B cell (primary cell): ENCODE measurements at regions not wholly inside any gene's neighbourhood (a gene's known extent, or its start where the extent isn't known, plus 50 kb on each side); places are given as distances from the start of the nearest gene placed in this dataset.

Experiments
- ATAC-seq: fragments of 200-7000 bp; cut with Tn5 transposase; one replicate; pipeline ENCODE4 v1.10.0; 2021; ENCODE audit warnings: low read depth, mild to moderate bottlenecking, moderate number of reproducible peaks, moderate library complexity
- CTCF ChIA-PET: fragments of 350-600 bp; sonication (Branson Sonifier 250); formaldehyde crosslinking; loops from one replicate; lab custom pipeline; 2021; ENCODE audit warnings: antibody characterized with exemption, inconsistent platforms; lab: Charles Lee
- POLR2A ChIA-PET: fragments of 350-600 bp; sonication (Branson Sonifier 250); formaldehyde crosslinking; loops from one replicate; lab custom pipeline; 2021; ENCODE audit warnings: antibody characterized with exemption; lab: Charles Lee
- DNase-seq: peaks from one replicate; pipeline ENCODE4 v3.0.0; 2013
- H2AFZ ChIP-seq: 2 replicates; pipeline ENCODE4 v1.6.1; 2012; ENCODE audit warnings: mild to moderate bottlenecking, low read depth, low read length; ENCODE audit not compliant: insufficient read depth, poor library complexity, severe bottlenecking
- H3K27ac ChIP-seq, 2 donors: 1 replicate in 1 of 2; 2 replicates in 1 of 2; pipeline ENCODE4 v1.5.1; 2012 to 2013; ENCODE audit warnings: low read length in 2 of 2, mild to moderate bottlenecking in 2 of 2, moderate library complexity in 1 of 2
- H3K27me3 ChIP-seq, 4 experiments: fragments of 200-600 bp in 1 of 4; sonication (generic) in 1 of 4; replicated peaks in 1 of 4; 1 replicate in 2 of 4; 2 replicates in 2 of 4; pipeline versions ENCODE4 v1.6.1 to v1.7.0; 2013 to 2016; ENCODE audit warnings: low read length in 3 of 4, mild to moderate bottlenecking in 2 of 4, mixed read lengths in 1 of 4, moderate library complexity in 1 of 4; ENCODE audit not compliant: insufficient read depth in 4 of 4, control insufficient read depth in 3 of 4; ENCODE audit errors: control extremely low read depth in 1 of 4
- H3K36me3 ChIP-seq, 2 experiments: replicated peaks in 1 of 2; 1 replicate in 1 of 2; 2 replicates in 1 of 2; pipeline versions ENCODE4 v1.6.1 to v1.7.1; 2013; ENCODE audit warnings: low read length in 1 of 2; ENCODE audit not compliant: insufficient read depth in 2 of 2, control insufficient read depth in 1 of 2; ENCODE audit errors: control extremely low read depth in 1 of 2, extremely low read depth in 1 of 2
- H3K4me1 ChIP-seq, 2 donors: fragments of 200-600 bp in 1 of 2; sonication (generic) in 1 of 2; 1 replicate in 1 of 2; 2 replicates in 1 of 2; pipeline versions ENCODE4 v1.5.1 to v1.6.1; 2013 to 2017; ENCODE audit warnings: low read length in 2 of 2; ENCODE audit not compliant: control insufficient read depth in 2 of 2, insufficient read depth in 2 of 2
- H3K4me2 ChIP-seq: replicated peaks from 2 replicates; pipeline ENCODE3; 2012; ENCODE audit warnings: mild to moderate bottlenecking, low read depth, low read length; ENCODE audit not compliant: poor library complexity, severe bottlenecking
- H3K4me3 ChIP-seq, 5 experiments: fragments of 200-600 bp in 1 of 5; sonication (generic) in 1 of 5; 1 replicate in 3 of 5; 2 replicates in 2 of 5; pipeline versions ENCODE4 v1.5.1 to v1.7.0; 2011 to 2016; ENCODE audit warnings: low read length in 4 of 5, mild to moderate bottlenecking in 4 of 5, low read depth in 2 of 5, control low read depth in 1 of 5, moderate library complexity in 1 of 5; ENCODE audit not compliant: insufficient read depth in 1 of 5; ENCODE audit errors: control extremely low read depth in 1 of 5, extremely low read depth in 1 of 5
- H3K79me2 ChIP-seq: fragments of 200-600 bp; sonication (generic); one replicate; pipeline ENCODE4 v1.6.0; 2016; ENCODE audit warnings: low read length; ENCODE audit not compliant: control insufficient read depth, insufficient read depth
- H3K9ac ChIP-seq: fragments of 200-600 bp; sonication (generic); 2 replicates; pipeline ENCODE4 v1.6.1; 2017; ENCODE audit warnings: mild to moderate bottlenecking, low read length, moderate library complexity
- H3K9me3 ChIP-seq, 3 donors: one replicate each; pipeline versions ENCODE4 v1.6.1 to v1.7.1; 2013; ENCODE audit warnings: low read length in 2 of 3; ENCODE audit not compliant: control insufficient read depth in 2 of 3, insufficient read depth in 1 of 3; ENCODE audit errors: control extremely low read depth in 1 of 3
- H4K20me1 ChIP-seq: 2 replicates; pipeline ENCODE4 v1.6.0; 2012; ENCODE audit warnings: mild to moderate bottlenecking, low read length; ENCODE audit not compliant: insufficient read depth, control insufficient read depth, poor library complexity, severe bottlenecking
- H3K27ac Mint-ChIP-seq: one replicate; pipeline ENCODE4 v1.8.0; 2021; ENCODE audit warnings: mixed read lengths
- H3K27me3 Mint-ChIP-seq: one replicate; pipeline ENCODE4 v1.8.0; 2021; ENCODE audit warnings: mixed read lengths
- H3K4me1 Mint-ChIP-seq: one replicate; pipeline ENCODE4 v1.8.0; 2021; ENCODE audit warnings: mixed read lengths
- H3K4me3 Mint-ChIP-seq: one replicate; pipeline ENCODE4 v1.8.0; 2021; ENCODE audit warnings: mixed read lengths
- H3K9me3 Mint-ChIP-seq: one replicate; pipeline ENCODE4 v1.8.0; 2022; ENCODE audit warnings: mixed read lengths; ENCODE audit not compliant: insufficient read depth
- EZH2 ChIP-seq: IDR thresholded peaks from 2 replicates; pipeline ENCODE4 v1.6.1; 2012; ENCODE audit warnings: borderline replicate concordance, low read depth, mild to moderate bottlenecking, moderate library complexity, low read length; ENCODE audit not compliant: insufficient read depth, poor library complexity, severe bottlenecking
- WGBS: methylation state at CpG from one replicate; pipeline ENCODE4 v1.1.5; 2013; ENCODE audit warnings: missing lambda C conversion rate; ENCODE audit not compliant: insufficient coverage; 5-methylcytosine and 5-hydroxymethylcytosine counted together
- intact Hi-C: fragments of 100-400 bp; cut with micrococcal nuclease; formaldehyde crosslinking; loops from one replicate; pipeline ENCODE4 v1.10.0; 2022
- TF ChIP-seq, protein P1 (sequence below): fragments of 200-600 bp; IDR thresholded peaks from one replicate; pipeline ENCODE4 v1.8.0; 2022; ENCODE audit warnings: antibody characterized with exemption, mild to moderate bottlenecking

DNA sequence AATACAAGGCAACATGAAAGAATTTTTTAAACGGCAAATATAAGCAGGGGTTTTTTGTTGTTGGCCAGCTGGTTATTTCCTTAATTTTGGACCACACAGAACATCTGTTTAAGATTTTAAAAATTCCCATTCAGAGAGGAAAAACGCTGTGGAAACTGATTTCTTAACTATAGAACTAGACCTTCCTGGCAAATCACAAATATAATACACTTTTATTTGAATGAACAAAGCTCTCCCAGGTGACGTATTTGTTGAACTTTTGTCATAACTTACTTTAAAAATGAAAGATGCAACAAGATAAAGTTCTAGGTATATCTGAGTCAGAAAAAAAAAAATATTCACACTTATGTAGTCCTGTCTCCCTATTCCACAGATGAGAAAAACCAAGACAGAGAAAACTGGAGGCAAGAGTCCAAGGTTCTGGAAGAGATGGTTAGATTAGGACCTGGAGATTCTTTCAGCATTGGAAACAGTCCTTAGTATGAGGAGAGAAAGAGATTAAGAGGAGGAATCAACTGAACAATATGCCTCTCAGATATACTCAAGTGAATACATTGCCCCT is 269.1 kb downstream of the NEBL start:
- H2AFZ ChIP-seq: no peak overlapping the region
- H3K4me3 ChIP-seq: no peak overlapping the region
- no peaks in the 10 kb centered on the region for H3K27me3 Mint-ChIP-seq
- no peaks in the 10 kb centered on the region for H4K20me1 ChIP-seq
- intact Hi-C loops: no loop called here
- ChIA-PET POLR2A (no interaction called here), CTCF (no interaction called here)
- H3K4me3 Mint-ChIP-seq: no peak overlapping the region
- H3K4me1 ChIP-seq: no peaks in the 10 kb centered on the region
- DNase-seq (no peak), ATAC-seq (no peak)
- H3K9me3 Mint-ChIP-seq: no peaks in the 10 kb centered on the region
- H3K36me3 ChIP-seq: no peaks in the 10 kb centered on the region
- WGBS: no CpG with 5 or more reads among the region's 3 CpGs
- H3K4me1 Mint-ChIP-seq: no peaks in the 10 kb centered on the region
- H3K27me3 ChIP-seq: no peaks in the 10 kb centered on the region
- TF ChIP-seq, protein P1, sequence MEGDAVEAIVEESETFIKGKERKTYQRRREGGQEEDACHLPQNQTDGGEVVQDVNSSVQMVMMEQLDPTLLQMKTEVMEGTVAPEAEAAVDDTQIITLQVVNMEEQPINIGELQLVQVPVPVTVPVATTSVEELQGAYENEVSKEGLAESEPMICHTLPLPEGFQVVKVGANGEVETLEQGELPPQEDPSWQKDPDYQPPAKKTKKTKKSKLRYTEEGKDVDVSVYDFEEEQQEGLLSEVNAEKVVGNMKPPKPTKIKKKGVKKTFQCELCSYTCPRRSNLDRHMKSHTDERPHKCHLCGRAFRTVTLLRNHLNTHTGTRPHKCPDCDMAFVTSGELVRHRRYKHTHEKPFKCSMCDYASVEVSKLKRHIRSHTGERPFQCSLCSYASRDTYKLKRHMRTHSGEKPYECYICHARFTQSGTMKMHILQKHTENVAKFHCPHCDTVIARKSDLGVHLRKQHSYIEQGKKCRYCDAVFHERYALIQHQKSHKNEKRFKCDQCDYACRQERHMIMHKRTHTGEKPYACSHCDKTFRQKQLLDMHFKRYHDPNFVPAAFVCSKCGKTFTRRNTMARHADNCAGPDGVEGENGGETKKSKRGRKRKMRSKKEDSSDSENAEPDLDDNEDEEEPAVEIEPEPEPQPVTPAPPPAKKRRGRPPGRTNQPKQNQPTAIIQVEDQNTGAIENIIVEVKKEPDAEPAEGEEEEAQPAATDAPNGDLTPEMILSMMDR: no peak
- TF ChIP-seq EZH2: no peak
- H3K27ac Mint-ChIP-seq: no peak overlapping the region
- H3K9me3 ChIP-seq: no peaks in the 10 kb centered on the region
- H3K79me2 ChIP-seq: no peaks in the 10 kb centered on the region
- H3K4me2 ChIP-seq: no peak overlapping the region
- H3K9ac ChIP-seq: no peak overlapping the region
- H3K27ac ChIP-seq: no peak overlapping the region

DNA sequence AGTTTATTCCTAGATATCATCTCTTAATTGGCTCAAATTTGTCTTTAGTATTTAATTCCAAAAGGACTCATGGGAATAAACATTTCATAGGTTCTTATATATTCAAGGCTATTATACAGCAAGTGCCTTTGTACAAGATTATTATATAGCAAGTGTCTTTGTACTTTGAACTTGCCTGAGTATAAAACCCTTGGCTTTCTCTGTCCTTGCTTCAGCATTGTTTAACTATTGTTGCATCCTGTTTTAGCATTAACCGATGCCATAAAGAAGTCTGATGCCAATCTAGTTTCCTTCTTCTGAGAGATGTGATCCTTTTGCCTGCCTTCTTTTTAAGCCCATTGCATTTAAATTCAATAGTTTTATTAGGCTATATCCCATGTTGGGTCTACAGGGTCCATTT is 270.0 kb downstream of the NEBL start:
- Mint-ChIP-seq H3K9me3 (no peaks in the 10 kb centered on the region), H3K27me3 (no peaks in the 10 kb centered on the region), H3K4me3 (no peak overlapping the region), H3K27ac (no peak overlapping the region), H3K4me1 (no peaks in the 10 kb centered on the region)
- Histone ChIP-seq H3K4me1 (no peaks in the 10 kb centered on the region), H3K36me3 (no peaks in the 10 kb centered on the region), H3K79me2 (no peaks in the 10 kb centered on the region), H3K27ac (no peak overlapping the region), H4K20me1 (no peaks in the 10 kb centered on the region), H3K27me3 (no peaks in the 10 kb centered on the region), H3K4me3 (no peak overlapping the region), H3K9me3 (no peaks in the 10 kb centered on the region), H3K4me2 (no peak overlapping the region), H2AFZ (no peak overlapping the region), H3K9ac (no peak overlapping the region)
- TF ChIP-seq, protein P1: no peak
- no peak for TF ChIP-seq EZH2
- DNase-seq (no peak), ATAC-seq (no peak)
- POLR2A ChIA-PET: no interaction called here
- intact Hi-C loops: no loop called here
- WGBS: no CpG with 5 or more reads among the region's 1 CpG
- CTCF ChIA-PET: no interaction called here
